ENCODE measurements at regions not wholly inside any gene's neighbourhood (a gene's known extent, or its start where the extent isn't known, plus 50 kb on each side); places are given as distances from the start of the nearest gene placed in this dataset.
"Not testable (repeated sequence)": the region's sequence is repeated elsewhere in the genome, so short reads cannot be mapped to it uniquely, and the experiment has no call there.

DNA sequence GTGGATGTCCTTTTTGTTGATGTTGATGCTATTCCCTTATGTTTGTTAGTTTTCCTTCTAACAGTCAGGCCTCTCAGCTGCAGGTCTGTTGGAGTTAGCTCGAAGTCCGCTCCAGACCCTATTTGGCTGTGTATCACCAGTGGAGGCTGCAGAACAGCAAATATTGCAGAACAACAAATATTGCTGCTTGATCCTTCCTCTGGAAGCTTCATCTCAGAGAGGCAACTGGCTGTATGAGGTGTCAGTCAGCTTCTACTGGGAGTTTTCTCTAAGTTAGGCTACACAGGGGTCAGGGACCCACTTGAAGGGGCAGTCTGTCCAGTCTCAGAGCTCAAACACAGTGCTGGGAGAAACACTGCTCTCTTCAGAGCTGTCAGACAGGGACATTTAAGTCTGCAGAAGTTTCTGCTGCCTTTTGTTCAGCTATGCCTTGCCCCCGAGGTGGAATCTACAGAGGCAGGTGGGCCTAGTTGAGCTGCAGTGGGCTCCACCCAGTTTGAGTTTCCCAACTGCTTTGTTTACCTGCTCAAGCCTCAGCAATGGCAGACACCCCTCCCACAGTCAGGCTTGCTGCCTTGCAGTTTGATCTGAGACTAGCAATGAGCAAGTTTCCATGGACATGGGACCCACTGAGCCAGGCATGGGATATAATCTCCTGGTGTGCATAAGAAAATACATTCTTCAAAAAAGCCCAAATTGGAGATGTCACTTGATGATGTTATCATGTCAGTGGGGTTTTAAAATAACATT, 99.5 kb downstream of the KDM5D start:
- intact Hi-C loops (cut with DNase I), result no loop called here

DNA sequence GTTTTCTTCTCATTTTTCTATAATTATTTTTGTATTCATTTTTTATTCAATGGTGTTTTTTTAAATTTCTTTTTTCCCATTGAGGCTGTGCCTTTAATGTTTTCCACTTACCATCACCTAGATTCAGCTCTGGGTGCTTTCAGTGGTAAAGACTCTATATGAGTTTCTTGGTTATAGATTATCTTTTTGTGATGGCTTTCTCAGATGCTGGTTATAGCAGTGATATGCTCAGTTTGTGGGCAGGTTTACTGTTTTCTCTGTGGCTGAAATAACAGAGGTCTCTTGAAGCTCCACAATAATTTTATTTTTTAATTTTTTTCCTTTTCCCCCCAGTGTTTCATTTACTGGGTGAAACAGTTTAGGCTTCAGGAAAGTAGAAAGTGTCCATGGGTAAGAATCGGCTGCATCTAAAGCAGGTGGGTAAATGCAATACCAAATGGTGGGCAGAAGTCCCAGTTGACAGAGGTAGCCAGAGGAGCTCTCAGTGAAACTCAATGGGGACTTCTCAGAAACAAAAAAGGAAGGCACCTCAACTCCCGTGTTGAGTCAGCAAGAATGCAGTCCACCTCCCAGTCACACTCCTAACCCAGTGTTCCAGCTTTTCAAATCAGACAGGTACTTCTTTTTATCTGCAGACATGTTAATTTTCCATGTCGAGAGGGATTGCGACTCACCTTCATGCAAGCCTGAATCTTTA, 106.7 kb downstream of the KDM5D start:
- intact Hi-C loops (cut with DNase I), result no loop called here

More for the DNA sequence above, 99.5 kb downstream of the KDM5D start:
- Histone ChIP-seq H3K9me3 (ENCODE audit: control insufficient read depth, low read length) (no peaks in the 10 kb centered on the region), H3K27ac (ENCODE audit: low read length) (no peak overlapping the region), H3K4me3 (ENCODE audit: low read length) (no peak overlapping the region), H3K27me3 (ENCODE audit: control insufficient read depth, insufficient read depth) (no peaks in the 10 kb centered on the region), H3K4me1 (ENCODE audit: control insufficient read depth, insufficient read depth, low read length) (no peaks in the 10 kb centered on the region)
- ATAC-seq (no peak), DNase-seq (no peak)
- 53% methylated on average over 3 of the region's 3 CpGs for WGBS

DNA sequence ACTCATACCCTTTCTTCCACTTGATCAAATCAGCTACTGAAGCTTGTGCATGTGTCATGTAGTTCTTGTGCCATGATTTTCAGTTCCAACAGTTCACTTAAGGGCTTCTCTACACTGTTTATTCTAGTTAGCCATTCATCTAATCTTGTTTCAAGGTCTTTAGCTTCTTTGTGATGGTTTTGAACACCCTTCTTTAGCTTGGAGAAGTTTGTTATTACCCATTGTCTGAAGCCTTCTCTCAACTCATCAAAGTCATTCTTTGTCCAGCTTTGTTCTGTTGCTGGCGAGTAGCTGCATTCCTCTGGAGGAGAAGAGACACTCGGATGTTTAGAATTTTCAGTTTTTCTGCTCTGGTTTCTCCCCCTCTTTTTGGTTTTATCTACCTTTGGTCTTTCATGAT, 115.6 kb downstream of the KDM5D start:
- no peak for ATAC-seq
- no peak overlapping the region for H3K4me3 ChIP-seq (ENCODE audit: low read length)
- H3K9me3 ChIP-seq (ENCODE audit: control insufficient read depth, low read length), result no peaks in the 10 kb centered on the region
- no peak overlapping the region for H3K27ac ChIP-seq (ENCODE audit: low read length)
- WGBS, result 86% methylated on average over 2 of the region's 2 CpGs
- no peaks in the 10 kb centered on the region for H3K4me1 ChIP-seq (ENCODE audit: control insufficient read depth, insufficient read depth, low read length)
- no peaks in the 10 kb centered on the region for H3K27me3 ChIP-seq (ENCODE audit: control insufficient read depth, insufficient read depth)
- DNase-seq, result no peak
- intact Hi-C loops (cut with DNase I), result no loop called here

More for the DNA sequence above, 106.7 kb downstream of the KDM5D start:
- no peak for ATAC-seq
- H3K4me1 ChIP-seq (ENCODE audit: control insufficient read depth, insufficient read depth, low read length), result no peaks in the 10 kb centered on the region
- H3K4me3 ChIP-seq (ENCODE audit: low read length), result no peak overlapping the region
- H3K27ac ChIP-seq (ENCODE audit: low read length), result no peak overlapping the region
- 82% methylated on average over 4 of the region's 4 CpGs for WGBS
- DNase-seq, result no peak
- H3K9me3 ChIP-seq (ENCODE audit: control insufficient read depth, low read length), result no peaks in the 10 kb centered on the region
- no peaks in the 10 kb centered on the region for H3K27me3 ChIP-seq (ENCODE audit: control insufficient read depth, insufficient read depth)

DNA sequence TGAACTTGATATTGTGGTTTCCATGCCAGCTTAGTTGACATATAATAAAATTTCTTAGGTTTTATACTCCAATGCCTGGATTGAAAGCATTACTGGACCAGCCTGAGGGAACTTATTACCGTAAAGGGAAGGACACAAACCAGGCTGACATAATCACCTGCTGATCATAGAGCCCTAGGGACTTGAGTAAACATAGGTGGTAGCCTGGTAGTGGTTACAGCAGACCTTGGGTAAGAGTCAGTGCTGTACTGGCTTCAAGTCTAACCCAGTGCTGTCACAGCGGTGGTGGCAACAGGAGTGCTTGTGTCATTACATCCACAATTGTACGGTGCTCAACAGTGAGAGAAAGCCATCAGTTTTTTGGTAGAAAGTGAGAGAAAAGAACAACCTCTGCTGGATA, 122.1 kb downstream of the KDM5D start:
- H3K27ac ChIP-seq (ENCODE audit: low read length), result no peak overlapping the region
- intact Hi-C loops (cut with DNase I), result no loop called here
- H3K9me3 ChIP-seq (ENCODE audit: control insufficient read depth, low read length), result no peaks in the 10 kb centered on the region
- 80% methylated on average over 3 of the region's 3 CpGs for WGBS
- no peak overlapping the region for H3K4me3 ChIP-seq (ENCODE audit: low read length)
- H3K27me3 ChIP-seq (ENCODE audit: control insufficient read depth, insufficient read depth), result no peaks in the 10 kb centered on the region
- no peaks in the 10 kb centered on the region for H3K4me1 ChIP-seq (ENCODE audit: control insufficient read depth, insufficient read depth, low read length)
- DNase-seq (no peak), ATAC-seq (no peak)

DNA sequence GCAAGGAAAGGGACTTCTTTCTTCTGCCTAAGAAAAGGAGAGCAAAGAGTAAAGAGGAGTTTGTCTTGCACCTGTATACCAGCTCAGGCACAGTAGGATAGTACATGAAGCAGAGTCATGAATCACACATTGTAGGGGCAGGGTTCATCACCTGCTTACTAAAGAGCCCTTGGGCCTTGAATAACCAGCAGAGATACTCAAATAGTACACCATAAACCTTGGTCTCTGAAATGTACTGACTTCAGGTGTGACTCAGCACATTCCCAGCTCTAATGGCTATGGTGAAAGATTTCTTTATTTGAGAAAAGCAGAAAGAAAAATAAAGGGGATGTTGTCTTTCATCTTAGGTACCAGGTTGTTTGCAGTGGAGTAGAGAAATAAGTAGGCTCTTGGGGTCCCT, 122.8 kb downstream of the KDM5D start:
- intact Hi-C loops (cut with DNase I), result no loop called here
- ATAC-seq (no peak), DNase-seq (no peak)
- no peaks in the 10 kb centered on the region for H3K4me1 ChIP-seq (ENCODE audit: control insufficient read depth, insufficient read depth, low read length)
- no peaks in the 10 kb centered on the region for H3K27me3 ChIP-seq (ENCODE audit: control insufficient read depth, insufficient read depth)
- H3K27ac ChIP-seq (ENCODE audit: low read length), result no peak overlapping the region
- H3K4me3 ChIP-seq (ENCODE audit: low read length), result no peak overlapping the region
- H3K9me3 ChIP-seq (ENCODE audit: control insufficient read depth, low read length), result no peaks in the 10 kb centered on the region

DNA sequence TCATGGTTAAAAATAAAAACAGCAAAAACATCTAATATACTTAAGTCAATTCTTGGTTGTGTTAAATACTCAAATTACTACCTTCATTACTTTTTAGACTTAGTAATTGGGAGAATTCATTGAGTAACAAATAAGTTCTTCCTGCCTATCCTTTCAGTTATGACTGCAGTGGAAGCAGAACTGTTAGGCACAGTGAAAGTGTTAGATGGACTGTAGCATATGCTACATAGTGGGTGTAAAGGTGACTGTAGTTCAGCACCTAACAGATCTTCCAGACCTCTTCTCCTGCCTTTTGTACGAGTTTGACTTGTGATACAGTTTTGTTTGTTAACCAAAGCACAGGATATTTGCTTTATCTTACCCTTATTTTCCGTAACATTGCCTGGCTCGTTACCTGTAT, 143.4 kb downstream of the KDM5D start:
- ATAC-seq, result no peak
- no peak for DNase-seq
- WGBS, result 91% methylated on average over 3 of the region's 3 CpGs
- no peaks in the 10 kb centered on the region for H3K27me3 ChIP-seq (ENCODE audit: control insufficient read depth, insufficient read depth)
- no peak overlapping the region for H3K4me3 ChIP-seq (ENCODE audit: low read length)
- H3K4me1 ChIP-seq (ENCODE audit: control insufficient read depth, insufficient read depth, low read length), result no peaks in the 10 kb centered on the region
- no peak overlapping the region for H3K27ac ChIP-seq (ENCODE audit: low read length)
- intact Hi-C loops (cut with DNase I), result no loop called here
- H3K9me3 ChIP-seq (ENCODE audit: control insufficient read depth, low read length), result no peaks in the 10 kb centered on the region

DNA sequence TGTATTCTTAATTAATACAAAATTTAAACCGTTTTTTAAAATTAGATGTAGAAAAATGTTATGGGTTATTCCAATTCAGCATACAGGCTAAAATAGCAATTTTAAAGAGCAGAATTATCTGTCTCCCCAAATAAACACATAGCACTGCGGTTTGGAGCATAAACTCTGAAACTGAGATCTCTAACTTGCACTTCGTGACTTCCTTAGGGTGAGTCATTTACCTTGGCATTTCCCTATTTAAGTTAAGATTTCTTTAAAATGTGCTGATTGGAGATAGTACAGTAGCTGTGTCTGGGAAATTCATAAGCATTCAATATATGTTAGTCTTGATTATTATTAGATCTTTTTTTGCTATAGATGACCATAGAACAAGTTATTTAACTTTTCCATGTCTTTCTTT, 143.8 kb downstream of the KDM5D start:
- intact Hi-C loops (cut with DNase I), result no loop called here
- H3K27me3 ChIP-seq (ENCODE audit: control insufficient read depth, insufficient read depth), result no peaks in the 10 kb centered on the region
- no peaks in the 10 kb centered on the region for H3K9me3 ChIP-seq (ENCODE audit: control insufficient read depth, low read length)

DNA sequence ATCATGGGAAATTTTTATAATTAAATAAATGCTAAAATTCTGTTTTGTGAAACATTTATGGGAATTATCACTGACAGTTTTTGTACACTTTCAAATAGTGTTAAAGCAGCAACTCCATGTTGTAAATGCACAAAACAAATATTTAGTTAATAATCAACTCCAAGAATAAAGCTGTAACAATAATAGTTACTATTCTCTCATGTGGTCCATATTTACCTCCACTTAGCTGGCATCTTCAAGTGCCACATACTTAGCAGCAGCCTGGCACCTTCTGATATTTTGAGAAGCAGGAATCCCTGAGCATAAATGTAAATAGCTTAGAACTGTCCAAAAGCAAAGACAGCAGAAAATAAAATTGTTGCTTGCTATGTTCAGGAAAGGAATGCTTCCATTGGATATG, 154.3 kb downstream of the KDM5D start:
- H3K27me3 ChIP-seq (ENCODE audit: control insufficient read depth, insufficient read depth), result no peaks in the 10 kb centered on the region
- H3K9me3 ChIP-seq (ENCODE audit: control insufficient read depth, low read length), result no peaks in the 10 kb centered on the region
- ATAC-seq (no peak), DNase-seq (no peak)
- intact Hi-C loops (cut with DNase I), result no loop called here
- no peaks in the 10 kb centered on the region for H3K4me1 ChIP-seq (ENCODE audit: control insufficient read depth, insufficient read depth, low read length)
- no peak overlapping the region for H3K4me3 ChIP-seq (ENCODE audit: low read length)
- no peak overlapping the region for H3K27ac ChIP-seq (ENCODE audit: low read length)

More for the DNA sequence above, 143.8 kb downstream of the KDM5D start:
- DNase-seq (no peak), ATAC-seq (no peak)
- WGBS, result 85% methylated on average over 3 of the region's 3 CpGs
- H3K27ac ChIP-seq (ENCODE audit: low read length), result no peak overlapping the region
- H3K4me1 ChIP-seq (ENCODE audit: control insufficient read depth, insufficient read depth, low read length), result no peaks in the 10 kb centered on the region
- H3K4me3 ChIP-seq (ENCODE audit: low read length), result no peak overlapping the region

DNA sequence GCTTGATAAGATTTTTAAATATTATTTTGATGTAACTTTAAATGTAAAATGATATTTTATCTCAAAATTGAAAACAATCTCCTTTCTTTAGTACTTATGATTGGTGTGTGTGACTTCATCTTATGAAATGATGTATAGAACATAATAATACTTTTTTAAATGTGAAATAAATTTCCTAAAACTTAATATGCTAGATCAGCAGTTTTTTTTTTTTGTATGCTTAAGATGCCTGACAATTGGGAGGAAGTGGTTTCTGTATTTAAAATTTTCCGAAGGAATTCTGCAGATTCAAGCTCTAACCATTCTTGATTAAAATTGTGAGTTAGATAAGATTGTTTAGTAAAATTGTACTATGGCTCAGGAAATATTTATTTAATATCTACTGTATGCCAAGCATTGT, 154.9 kb downstream of the KDM5D start:
- Histone ChIP-seq H3K9me3 (ENCODE audit: control insufficient read depth, low read length) (no peaks in the 10 kb centered on the region), H3K4me3 (ENCODE audit: low read length) (no peak overlapping the region), H3K27ac (ENCODE audit: low read length) (no peak overlapping the region), H3K4me1 (ENCODE audit: control insufficient read depth, insufficient read depth, low read length) (no peaks in the 10 kb centered on the region), H3K27me3 (ENCODE audit: control insufficient read depth, insufficient read depth) (no peaks in the 10 kb centered on the region)
- intact Hi-C loops (cut with DNase I), result no loop called here
- 76% methylated on average over 1 of the region's 1 CpG for WGBS
- no peak for DNase-seq
- ATAC-seq, result no peak

DNA sequence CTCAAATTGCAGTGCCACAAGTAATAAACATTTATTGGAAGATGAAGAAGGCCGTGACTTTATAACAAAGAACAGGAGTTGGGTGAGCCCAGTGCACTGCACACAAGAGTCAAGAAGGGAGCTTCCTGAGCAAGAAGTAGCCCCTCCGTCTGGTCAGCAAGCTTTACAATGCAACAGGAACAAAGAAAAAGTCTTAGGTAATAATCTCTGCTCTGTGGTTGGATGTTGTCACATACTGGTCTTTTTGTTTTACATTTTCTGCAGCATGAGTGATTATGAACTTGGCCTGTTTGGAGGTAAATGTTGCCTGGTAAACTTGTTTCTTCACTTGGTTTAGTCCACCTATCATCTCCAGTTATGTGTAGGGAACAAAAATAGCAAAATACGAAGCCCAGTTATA, 157.2 kb downstream of the KDM5D start:
- Histone ChIP-seq H3K4me3 (ENCODE audit: low read length) (no peak overlapping the region), H3K27me3 (ENCODE audit: control insufficient read depth, insufficient read depth) (no peaks in the 10 kb centered on the region), H3K27ac (ENCODE audit: low read length) (no peak overlapping the region), H3K9me3 (ENCODE audit: control insufficient read depth, low read length) (no peaks in the 10 kb centered on the region), H3K4me1 (ENCODE audit: control insufficient read depth, insufficient read depth, low read length) (no peaks in the 10 kb centered on the region)
- WGBS, result 91% methylated on average over 3 of the region's 3 CpGs
- intact Hi-C loops (cut with DNase I), result no loop called here
- ATAC-seq, result no peak
- no peak for DNase-seq

DNA sequence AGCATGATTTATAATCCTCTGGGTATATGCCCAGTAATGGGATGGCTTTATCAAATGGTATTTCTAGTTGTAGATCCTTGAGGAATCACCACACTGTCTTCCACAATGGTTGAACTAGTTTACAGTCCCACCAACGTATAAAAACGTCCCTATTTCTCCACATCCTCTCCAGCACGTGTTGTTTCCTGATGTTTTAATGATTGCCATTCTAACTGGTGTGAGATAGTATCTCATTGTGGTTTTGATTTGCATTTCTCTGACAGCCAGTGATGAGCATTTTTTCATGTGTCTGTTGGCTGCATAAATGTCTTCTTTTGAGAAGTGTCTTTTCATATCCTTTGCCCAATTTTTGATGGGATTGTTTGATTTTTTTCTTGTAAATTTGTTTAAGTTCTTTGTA, 163.5 kb downstream of the KDM5D start:
- ATAC-seq; H3K9me3 ChIP-seq (ENCODE audit: control insufficient read depth, low read length); H3K27me3 ChIP-seq (ENCODE audit: control insufficient read depth, insufficient read depth); intact Hi-C loops (cut with DNase I); H3K4me1 ChIP-seq (ENCODE audit: control insufficient read depth, insufficient read depth, low read length); H3K27ac ChIP-seq (ENCODE audit: low read length); H3K4me3 ChIP-seq (ENCODE audit: low read length); DNase-seq: not testable (repeated sequence)
- WGBS, result 58% methylated on average over 3 of the region's 3 CpGs

Measured in right cardiac atrium (tissue), 5 donors.